ENCODE measurements at regions not wholly inside any gene's neighbourhood (a gene's known extent, or its start where the extent isn't known, plus 50 kb on each side); places are given as distances from the start of the nearest gene placed in this dataset.
"Not testable (repeated sequence)": the region's sequence is repeated elsewhere in the genome, so short reads cannot be mapped to it uniquely, and the experiment has no call there.

DNA sequence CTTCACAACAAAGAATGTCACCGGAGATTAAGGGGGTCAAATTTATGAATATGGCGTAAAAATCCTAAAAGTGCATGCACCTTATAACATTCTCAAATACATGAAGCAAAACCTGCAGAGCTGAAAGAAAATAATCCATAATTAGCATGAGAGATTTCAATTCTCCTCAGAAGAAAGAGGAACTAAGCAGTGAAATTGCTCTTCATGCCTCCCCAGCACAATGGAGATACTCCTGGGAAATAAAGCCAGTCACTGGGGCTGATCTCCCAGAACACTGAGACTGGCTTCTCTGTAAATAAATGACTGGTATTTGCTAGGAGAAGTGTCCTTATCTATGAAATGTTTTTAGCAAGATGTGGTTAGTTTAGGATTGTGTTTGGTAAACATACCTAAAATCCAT, 68.1 kb downstream of the GOLGA6L6 start:
- DNase-seq, result not testable (repeated sequence)

DNA sequence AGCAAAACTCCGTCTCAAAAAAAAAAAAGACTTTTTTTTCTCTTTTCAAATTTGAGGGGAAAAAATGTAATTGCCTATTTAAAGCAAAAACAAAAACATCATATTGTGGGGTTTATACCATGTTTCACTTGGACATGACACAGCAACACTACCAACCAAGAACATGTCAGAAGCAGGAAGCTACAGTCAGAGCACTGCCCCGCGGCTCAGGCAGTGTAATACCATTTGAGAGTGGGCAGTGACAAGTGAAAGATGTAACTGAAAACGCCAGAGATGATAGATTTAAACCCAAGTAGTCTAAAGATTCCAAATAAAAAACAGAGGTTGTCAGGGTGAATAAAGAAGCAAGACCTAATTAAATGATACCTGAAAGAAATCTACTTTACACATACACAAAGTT, 68.6 kb downstream of the GOLGA6L6 start:
- DNase-seq, result not testable (repeated sequence)

DNA sequence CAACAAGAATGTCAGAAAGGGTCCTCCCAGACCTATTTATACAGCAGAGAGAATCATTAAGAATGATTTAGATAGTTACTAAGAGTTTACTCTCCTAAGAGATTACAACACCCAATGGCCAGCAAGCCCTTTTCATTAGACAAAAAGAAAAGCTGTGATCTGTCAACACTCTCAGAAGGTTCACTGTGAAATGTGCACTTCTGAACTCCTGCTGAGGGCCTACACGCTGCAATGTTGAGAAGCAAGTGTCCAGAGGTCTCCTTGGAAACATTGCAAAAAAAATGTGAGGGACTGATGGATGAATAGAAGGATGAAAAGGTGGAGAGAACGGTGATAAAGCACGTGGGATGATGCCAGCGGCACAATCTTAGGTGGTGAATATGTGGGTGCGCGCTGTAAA, 70.8 kb downstream of the GOLGA6L6 start:
- not testable (repeated sequence) for DNase-seq

DNA sequence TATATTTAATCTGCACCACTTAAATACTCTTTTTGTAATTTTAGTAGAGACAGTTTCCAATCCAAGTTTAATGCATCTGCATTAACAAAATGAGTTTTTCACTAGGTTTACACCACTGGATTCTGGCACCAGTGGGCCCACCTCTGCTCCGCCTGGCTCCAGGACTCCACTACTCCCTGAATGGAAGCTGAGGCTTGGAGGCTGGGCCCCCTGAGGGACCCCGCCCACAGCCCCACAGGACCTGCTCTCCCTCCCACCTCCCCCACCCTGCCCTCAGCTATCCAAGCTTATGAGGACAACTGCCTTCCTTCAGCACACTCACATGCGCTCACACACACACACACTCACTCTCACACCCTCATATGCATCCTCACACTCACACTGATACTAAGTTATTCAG, 100.5 kb downstream of the GOLGA6L6 start:
- not testable (repeated sequence) for DNase-seq

DNA sequence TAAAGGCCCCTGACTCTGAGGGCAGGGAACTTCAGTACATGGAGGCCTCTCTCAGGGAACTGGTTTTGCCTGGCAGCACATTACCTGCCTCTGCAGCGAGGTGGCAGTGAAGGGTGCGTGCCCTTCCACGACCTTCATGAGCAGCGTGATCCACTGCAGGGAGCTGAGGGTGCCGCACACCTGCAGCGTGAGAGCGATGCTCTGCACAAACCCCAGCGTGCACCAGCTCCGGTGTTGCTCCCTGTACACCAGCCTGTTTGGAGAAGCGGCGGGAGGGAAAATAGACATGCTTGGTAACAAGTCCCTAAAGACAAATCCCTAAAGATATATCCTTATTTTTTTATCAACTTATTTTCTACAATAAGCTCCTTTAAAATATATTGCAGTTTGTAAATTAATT, 101.2 kb downstream of the GOLGA6L6 start:
- DNase-seq, result not testable (repeated sequence)

DNA sequence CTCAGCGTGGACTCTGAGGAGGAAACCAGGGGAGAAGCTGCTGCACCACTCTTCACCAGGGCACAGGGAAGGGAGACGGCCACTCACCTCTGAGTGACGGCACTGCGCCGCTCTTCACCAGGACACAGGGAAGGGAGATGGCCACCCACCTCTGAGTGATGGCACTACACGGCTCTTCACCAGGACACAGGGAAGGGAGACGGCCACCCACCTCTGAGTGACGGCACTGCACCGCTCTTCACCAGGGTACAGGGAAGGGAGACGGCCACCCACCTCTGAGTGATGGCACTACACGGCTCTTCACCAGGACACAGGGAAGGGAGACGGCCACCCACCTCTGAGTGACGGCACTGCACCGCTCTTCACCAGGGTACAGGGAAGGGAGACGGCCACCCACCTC, 102.5 kb downstream of the GOLGA6L6 start:
- DNase-seq, result not testable (repeated sequence)

DNA sequence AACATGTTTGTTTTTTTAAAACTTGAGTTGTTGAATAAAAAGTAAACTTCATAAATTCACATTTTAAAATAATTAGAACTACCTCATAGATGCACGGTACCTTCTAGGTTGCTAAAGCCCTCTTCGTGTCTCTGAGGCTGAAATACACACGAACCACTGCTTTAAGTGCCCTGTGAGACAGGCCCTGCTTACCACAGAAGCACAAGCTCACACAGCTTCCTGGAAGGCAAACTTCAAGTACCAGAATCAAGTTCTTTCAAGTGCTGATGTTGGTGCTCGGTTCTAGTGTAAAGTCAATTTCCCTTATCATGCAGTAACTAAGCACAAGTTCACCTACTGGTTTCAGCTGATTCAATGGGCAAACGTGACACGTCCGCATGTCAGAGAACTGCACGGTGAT, 103.3 kb downstream of the GOLGA6L6 start:
- not testable (repeated sequence) for DNase-seq

DNA sequence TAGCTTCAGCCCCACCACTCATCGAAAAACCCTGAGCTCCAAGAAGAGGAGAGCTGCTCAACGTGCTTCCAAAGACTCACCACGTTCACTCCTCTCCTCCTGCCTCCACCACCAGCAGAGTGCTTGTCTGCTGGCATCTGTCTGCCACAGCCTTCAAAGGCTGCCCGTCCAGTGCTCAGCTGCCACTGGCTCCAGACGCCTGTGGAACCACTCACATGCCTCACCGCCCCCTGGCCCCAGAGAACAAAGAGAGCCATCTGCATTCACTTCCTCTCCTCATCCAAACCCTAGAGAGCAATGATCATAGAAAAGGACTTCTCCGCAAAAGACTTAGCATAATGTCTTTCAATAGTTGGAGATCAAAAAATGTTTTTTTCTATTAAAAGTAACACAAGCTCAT, 108.1 kb downstream of the GOLGA6L6 start:
- DNase-seq, result not testable (repeated sequence)

DNA sequence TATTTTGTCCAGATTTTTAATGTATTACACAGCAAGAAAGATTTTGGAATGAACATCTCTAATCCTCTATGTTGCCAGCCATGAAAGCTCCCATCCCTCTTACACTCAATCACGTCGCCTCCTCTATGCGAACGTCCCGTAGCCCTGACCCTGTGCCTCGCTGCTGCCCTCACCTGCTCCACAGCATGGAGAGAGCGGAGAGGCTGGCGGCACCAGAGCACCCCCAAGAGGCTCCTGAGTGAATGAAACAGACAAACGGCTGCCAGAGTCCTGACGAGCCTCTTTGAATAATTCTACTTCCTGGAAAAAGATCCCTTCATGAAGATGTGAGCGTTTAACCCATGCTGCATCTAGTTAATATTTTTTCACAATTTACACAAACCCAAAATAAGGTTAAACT, 111.1 kb downstream of the GOLGA6L6 start:
- not testable (repeated sequence) for DNase-seq

DNA sequence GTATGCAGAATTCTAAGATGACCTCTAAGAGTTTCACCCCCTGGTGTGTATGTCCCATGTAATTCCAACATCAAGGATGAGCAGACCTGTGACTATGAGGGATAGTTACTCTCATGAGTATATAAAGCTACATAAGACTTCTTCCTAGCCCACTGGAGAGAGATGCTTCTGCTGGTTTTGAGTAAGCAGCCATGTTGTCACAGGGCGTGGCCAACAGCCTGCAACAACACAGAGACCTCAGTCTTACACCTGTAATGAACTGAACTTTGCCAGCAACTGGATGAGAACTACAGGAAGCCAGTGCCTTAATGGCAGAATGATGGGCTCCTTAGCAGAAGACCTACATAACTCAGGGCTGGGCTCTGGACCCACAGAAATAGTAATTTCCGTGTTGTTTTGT, 120.9 kb downstream of the GOLGA6L6 start:
- DNase-seq, result not testable (repeated sequence)

DNA sequence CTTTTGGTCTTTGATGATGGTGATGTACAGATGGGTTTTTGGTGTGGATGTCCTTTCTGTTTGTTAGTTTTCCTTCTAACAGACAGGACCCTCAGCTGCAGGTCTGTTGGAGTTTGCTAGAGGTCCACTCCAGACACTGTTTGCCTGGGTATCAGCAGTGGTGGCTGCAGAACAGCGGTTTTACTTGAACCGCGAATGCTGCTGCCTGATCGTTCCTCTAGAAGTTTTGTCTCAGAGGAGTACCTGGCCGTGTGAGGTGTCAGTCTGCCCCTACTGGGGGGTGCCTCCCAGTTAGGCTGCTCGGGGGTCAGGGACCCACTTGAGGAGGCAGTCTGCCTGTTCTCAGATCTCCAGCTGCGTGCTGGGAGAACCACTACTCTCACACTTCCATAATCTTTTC, 125.0 kb downstream of the GOLGA6L6 start:
- DNase-seq, result not testable (repeated sequence)

DNA sequence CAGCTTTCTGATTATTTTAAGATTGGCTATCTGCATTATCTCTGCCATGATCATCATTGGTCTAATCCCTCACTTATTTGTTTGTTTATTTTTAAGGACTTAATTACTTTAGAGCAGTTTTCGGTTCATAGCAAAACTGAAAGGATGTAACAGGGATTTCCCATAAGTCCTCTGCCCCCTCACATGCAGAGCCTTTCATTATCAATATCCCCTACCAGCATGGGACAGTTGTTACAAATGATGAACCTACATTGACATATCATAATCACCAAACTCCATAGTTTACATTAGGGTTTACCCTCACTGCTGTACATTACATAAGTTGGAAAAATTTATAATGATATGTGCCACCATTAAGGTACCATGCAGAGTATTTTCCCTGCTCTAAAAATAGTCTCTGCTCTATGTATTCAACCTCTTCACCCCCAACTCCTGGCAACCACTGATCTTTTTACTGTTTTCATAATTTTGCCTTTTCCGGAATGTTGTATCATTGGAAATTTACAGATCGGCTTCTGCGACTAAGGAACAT, 131.9 kb downstream of the GOLGA6L6 start:
- not testable (repeated sequence) for DNase-seq

DNA sequence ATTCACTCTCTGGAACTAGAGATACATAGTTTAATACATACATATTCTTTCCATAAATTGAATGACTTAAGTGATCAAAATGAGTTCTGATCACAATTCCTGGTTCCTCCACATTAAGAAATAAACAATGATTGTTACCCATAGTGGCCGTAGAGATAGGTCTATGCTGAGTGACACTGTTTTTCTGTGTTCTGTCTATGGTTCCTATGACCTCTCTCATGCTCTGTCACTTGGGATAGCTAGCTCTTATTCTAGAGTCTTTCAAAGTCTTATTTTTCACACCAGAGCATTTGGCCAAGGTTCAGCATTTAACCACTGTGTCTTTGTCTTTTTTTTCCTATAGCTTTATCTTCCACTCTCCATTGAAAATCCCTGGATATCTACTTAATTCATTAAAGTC, 132.4 kb downstream of the GOLGA6L6 start:
- DNase-seq, result no peak

DNA sequence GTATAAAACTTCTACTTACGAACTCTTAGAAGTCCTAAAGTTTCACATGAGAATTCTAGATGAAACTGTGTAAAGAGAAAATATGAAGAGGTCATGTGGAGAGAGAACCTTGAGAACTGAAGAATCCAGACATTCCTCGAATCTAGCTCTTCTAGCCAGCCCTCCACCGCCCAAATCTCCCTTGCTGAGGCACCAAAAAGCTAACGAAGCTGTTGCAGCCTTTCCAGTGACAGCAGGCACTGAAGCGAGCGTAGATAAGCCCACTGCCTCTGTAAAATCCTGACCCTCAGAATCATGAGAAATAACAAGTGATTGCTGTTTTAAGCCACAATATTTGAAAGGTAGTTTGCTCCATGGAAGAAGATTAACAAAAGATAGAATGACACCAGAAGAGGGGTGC, 134.0 kb downstream of the GOLGA6L6 start:
- DNase-seq, result no peak

DNA sequence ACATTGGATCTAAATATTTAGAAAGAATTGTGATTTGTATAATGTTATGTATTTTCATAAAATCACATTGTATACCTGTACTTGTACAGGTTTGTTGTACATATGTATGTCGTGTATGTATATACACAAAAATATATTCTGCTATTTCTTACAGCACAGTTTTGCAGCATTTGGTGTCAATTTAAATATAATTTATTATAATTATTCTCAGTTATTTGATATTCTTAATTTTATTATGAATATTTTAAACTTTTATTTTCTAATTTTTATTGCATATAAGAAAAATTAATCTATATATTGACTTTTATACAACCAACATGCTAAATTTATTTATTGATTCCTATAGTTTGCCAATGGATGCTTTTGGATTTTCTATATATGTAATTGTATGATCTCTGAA, 137.0 kb downstream of the GOLGA6L6 start:
- not testable (repeated sequence) for DNase-seq

DNA sequence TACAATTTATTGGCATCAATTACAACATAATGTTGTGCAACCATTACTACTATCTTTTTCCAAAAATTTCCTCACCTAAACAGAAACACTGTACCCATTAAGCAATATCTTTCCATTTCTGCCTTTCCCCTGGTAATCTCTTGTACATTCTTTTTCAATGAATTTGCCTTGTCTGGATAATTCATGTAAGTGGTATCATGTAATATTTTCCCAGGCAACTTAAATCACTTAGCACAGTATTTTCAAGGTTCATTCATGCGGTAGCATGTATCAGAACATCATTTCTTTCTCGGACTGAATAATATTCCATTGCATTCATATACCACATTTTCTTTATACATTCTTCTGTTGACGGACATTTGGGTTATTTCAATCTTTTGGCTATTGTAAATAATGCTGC, 139.0 kb downstream of the GOLGA6L6 start:
- DNase-seq, result not testable (repeated sequence)

DNA sequence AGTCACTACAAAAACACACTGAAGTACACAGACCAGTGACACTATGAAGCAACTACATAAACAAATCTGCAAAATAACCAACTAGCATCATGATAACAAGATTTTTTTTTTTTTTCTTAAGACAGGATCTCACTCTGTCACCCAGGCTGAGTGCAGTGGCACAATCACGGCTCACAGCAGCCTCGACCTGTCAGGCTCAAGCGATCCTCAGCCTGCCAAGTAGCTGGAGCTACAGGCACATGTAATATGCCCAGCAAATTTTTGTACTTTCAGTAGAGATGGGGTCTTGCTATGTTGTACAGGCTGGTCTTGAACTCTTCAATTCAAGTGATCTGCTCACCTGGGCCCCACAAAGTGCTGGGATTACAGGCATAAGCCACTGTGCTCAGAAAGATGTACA, 140.5 kb downstream of the GOLGA6L6 start:
- not testable (repeated sequence) for DNase-seq

DNA sequence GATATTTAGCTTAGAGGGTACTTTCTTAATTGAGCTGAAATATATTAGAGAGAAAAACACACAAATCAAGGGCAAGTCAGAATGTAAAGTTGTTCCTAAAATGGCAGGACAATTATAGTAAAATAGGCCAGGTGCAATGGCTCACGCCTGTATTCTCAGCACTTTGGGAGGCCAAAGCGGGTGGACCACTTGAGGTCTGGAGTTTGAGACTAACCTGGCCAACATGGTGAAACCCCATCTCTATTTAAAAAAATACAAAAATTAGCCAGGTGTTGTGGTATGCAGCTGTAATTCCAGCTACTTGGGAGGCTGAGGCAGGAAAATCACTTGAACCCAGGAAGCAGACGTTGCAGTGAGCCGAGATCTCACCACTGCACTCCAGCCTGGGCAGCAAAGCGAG, 142.9 kb downstream of the GOLGA6L6 start:
- DNase-seq, result not testable (repeated sequence)

DNA sequence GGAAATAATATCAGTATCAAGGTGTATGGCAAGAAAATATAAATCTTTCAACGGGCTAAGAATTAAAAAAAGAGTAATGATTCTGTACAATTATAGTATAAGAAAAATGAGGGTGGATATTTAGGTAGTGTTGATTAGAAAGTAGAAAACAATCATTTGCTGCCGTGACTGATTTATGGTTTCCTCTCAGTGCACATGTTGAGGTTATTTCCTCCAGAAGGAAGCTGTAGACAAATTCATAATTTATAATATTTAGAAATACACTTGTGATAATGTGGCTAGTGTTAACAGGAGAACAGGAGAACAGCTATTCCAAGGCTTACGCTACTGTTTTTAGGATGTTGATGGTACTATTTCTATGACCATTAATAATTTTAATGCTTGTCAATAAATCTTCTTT, 153.4 kb downstream of the GOLGA6L6 start:
- DNase-seq, result not testable (repeated sequence)

DNA sequence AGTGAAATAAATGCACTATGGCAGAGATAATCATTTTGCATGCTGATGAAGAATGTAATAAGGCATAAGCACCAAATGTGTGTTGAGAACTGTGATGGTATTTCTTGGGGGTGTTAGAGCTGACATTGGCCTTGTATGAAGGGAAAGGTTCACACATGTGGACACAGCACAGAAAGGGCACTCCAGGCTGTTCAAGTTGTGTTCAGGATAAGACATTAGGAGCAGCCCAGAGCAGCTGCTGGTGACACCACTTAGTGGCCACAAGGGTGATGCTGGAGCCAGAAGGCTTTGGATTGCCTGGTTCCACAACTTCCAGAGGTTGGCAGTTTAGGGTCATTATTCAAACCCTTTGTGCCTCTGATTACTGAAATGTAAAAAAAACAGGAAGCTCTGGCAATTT, 155.4 kb downstream of the GOLGA6L6 start:
- no peak for DNase-seq

DNA sequence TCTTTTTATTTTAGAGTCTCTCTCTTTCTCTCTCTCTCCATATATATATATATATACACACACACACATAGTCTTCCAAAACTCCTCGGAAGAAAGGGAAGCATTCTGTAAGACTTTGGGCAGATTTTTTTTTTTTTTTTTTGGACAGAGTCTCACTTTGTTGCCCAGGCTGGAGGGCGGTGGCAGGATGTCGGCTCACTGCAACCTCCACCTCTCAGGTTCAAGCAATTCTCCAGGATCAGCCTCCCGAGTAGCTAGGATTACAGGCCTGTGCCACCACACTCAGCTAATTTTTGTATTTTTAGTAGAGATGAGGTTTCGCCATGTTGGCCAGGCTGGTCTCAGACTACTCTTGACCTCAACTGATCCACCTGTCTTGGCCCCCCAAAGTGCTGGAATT, 161.4 kb downstream of the GOLGA6L6 start:
- DNase-seq, result not testable (repeated sequence)

DNA sequence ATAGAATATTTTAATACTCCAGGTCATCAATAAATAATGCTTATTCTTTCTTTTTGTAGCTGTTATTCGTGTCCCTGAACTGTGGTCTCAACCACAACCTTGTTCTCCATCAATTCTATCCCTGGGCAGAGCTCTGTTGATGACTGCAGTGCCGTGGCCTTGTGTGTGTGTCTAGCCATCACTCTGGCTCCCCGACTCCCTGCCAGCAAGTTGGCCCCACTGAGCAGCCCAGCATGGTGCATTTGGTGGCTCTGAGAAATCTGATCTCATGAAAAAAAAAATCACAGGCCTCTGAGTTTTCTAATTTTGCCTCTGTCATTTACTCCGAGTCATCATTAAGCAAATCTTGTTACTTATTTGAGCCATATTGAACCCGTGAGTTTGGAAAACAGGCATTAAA, 164.7 kb downstream of the GOLGA6L6 start:
- no peak for DNase-seq

DNA sequence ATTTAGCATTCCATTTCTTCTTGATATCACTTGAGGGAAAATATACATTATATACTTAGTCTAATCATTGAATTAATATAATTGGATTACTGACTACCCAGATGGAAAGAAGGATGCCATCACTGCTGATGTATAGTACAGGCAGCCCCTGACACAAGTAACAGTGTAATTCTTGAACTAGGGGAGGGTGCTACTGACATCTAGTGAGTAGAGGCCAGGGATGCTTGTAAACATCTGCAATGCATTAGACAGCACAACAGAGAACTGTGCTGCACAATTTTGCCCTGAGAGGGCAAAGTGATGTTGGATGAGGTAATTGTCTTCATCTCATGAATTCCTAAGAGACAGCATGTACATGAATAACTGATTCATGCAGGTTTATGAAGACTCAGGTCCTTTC, 169.2 kb downstream of the GOLGA6L6 start:
- DNase-seq, result not testable (repeated sequence)

DNA sequence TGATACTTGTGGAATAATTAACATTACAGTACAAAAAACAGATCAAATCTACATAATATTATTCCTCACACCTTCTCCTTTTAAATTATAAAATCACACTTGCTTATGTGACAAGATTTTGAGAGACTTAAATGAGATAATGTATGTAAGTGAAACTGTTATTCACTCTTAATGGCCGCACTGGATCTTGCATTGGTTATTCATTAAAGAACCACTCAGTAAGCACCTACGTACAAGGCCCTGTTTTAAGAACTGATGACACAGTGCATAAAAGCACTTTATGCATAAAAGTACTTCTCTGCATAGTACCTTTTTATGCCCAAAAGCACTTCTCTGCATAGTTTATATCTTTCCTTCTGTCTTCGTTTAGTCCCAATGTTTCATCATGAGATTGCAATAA, 172.1 kb downstream of the GOLGA6L6 start:
- DNase-seq, result no peak

DNA sequence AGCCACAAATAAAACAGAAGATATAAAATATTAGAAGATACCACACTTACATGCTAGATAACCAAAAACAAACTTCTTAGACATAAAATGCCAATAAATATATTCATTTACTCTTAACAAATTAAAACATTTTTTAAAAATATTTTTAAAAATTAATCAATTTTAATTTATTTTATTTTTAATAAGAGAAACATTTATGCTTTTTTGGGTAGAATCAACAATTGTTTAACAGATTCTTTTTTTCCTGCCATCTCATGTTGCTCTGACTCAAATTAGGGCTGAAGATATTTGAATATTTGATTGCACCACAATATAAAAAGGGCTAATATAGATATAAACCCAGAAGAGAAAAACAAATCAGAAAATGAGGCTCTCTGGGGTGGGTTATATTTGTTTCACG, 172.6 kb downstream of the GOLGA6L6 start:
- no peak for DNase-seq

DNA sequence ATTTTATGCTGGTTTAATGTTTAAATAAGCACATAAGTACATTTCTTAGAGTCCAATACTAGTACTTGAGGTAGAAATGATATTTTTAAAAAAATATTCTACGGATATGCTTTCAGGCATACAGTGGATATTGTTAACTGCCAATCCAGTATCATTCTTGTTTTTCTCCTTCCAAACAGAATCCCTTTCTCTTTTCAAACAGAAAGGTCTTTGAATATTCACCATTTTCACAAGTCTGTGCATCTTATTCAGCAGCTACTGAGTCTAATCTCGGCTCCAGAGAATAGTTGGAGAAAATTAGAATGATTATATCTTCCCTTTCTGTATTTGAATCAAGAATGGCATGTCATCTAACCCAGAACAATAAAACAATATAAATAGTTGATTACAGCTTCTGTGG, 174.5 kb downstream of the GOLGA6L6 start:
- DNase-seq, result no peak
